DMS 273 (cell line): ENCODE measurements at regions not wholly inside any gene's neighbourhood (a gene's known extent, or its start where the extent isn't known, plus 50 kb on each side); places are given as distances from the start of the nearest gene placed in this dataset.

ENCODE experiments used
- DNase-seq: peaks from one replicate; lab custom pipeline; 2025; ENCODE audit not compliant: unreplicated experiment; lab: John Stamatoyannopoulos, UW

DNA sequence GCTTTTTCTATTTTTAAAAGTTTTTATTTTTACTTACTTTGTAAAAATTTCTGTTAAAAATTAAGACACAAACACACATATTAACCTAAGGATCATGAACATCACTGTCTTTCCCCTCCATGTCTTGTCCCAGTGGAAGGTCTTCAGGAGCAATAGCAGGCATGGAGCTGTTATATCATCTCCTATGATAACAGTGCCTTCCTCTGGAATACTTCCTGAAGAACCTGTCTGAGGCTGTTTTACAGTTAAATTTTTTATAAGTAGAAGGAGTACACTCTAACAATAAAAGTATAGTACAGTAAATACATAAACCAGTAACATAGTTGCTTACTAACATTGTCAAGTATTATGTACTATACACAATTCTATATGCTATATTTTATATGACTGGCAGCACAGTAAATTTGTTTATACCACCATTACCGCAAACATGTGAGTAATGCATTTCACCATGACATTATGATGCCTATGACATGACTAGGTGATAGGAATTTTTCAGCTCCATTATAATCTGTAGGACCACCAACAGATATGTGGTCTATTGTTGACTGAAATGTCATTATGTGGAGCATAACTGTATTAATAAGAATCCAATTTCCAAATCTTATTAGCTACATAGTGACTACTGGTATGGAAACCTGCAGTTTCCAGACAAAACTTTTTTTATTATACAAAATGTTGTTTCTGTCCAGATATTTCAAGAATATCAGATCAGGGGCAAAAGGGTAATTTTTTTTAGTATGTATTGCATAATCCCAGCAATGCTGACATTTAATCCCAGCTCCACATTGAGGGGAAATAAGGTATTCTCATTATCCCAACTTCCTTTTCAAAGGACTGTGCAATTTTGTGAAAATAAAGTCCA lies 337.2 kb upstream of the SLC39A10 start:
- DNase-seq, result no peak

DNA sequence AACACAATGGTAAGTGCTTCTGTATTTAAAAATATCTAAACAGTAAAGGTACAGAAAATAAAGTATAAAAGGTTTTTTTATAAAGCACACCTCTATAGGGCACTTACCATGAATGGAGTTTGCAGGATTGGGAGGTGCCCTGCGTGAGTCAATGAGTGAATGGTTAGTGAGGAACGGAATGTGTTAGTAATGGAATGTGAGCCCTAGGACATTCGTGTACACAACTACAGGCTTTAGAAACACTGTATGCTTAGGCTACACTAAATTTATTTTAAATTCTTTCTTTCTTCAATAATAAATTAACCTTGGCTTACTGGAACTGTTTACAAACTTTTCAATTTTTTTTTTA lies 337.9 kb upstream of the SLC39A10 start:
- DNase-seq, result no peak

DNA sequence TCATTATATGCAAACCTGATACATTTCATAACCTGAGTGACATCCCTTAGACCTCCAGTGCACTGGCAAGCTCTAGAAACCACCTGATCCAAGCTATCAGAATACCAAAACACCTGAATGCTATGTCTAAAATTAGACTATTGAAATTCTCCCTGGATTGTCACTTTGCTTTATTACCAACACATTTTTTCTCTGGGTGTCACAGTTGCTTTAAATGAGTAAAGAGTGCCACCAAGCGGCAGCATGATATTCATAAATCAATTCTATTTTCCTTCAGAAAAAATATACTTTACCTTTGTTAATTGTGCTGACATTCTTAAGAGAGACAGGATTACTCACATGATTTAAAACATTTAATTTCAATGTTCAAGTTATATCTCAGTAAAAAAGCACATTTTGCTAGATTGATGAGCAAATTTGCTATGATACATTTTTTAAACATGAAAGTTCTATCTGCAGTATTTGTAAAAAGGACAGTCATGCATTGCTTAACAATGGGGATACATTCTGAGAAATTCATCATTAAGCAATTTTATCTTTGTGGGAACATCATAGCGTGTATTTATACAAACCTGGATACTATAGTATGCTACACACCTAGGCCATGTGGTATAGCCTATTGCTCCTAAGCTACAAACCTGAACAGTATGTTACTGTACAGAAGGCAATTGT lies 338.4 kb upstream of the SLC39A10 start:
- DNase-seq, result peak; percentile 68

DNA sequence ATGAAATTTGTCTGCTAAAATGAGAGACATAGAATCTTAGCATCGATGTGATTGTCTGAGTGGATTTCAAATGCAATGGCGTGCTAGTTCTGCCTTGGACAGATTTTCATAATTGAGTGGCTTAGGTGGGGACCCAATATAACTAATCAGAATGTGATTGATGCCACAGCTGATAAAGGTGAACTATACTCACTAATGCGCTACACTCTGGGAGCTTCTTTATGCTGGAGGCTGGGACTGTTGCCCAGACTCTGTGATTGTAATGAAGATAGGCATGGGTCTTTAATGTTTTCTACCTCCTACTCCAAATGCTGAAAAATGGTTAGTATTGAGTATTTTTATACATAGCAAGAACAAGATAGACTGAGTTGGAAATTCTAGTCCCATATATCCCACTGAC lies 339.5 kb upstream of the SLC39A10 start:
- DNase-seq, result peak; percentile 11

DNA sequence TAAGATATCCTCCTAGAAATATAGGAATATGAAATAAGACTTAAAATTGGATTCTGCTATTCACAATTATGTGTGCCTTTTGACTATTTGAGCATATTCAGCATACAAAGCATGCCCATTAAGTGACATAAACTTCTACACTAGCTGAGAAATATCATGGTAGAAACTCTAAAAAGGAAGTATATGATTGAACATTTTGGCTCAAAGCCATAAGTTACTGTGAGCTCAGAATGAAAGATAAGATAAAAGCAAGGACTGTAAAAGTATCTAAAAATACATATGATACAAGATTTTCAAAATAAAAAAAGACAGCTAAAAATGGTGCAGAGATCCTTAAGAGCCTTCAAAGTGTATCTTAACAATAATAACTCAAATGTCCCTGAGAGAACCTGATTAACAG lies 340.5 kb upstream of the SLC39A10 start:
- DNase-seq, result no peak

DNA sequence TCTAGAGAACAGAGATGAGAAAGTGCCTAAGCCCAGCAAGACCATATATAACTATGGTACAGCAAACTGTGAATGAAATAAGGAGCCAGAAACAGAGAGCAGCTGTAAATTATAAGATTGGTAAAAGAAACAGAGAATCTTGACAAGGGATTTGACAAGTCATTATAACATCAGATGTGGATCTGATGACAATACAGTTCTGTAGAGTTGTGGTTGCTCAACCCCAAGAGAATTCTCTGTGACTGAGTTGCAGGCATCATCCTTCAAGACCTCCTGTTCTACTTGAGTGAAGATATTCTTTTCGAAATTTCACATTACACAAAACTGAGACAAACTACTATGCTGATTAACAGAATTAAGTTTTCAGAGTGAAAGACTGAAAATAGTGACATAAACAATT lies 343.1 kb upstream of the SLC39A10 start:
- no peak for DNase-seq

DNA sequence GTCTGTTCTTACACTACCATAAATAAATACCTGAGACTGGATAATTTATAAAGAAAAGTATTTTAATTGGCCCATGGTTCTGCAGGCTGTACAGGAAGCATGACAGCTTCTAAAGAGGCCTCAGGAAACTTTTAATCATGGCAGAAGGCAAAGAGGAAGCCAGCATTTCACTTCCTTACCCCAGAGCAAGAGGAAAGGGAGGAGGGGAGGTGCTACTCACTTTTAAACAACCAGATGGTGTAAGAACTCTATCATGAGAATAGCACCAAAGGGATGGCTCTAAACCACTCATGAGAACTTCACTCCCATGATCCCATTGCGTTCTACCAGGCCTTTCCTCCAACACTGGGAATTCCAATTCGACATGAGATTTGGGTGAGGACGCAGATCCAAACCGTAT lies 344.4 kb upstream of the SLC39A10 start:
- peak; percentile 13 for DNase-seq

DNA sequence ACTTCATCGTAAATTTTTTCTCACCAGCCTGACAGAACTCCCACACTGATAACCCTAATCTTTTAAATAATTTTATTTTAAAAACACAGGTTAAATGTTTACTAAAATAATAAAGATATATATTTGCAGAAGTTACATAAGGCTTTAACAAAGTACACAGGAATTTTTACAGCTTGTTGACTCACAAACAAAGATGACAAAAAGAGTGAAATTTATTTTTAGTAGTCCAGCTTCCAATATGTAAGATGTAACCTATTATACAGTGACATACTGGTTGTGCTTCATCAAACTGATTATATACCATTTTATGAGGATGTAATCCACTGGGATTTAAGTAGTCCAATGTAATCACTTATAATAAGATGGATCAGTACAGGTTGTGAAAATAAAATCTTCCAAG lies 348.9 kb upstream of the SLC39A10 start:
- no peak for DNase-seq

DNA sequence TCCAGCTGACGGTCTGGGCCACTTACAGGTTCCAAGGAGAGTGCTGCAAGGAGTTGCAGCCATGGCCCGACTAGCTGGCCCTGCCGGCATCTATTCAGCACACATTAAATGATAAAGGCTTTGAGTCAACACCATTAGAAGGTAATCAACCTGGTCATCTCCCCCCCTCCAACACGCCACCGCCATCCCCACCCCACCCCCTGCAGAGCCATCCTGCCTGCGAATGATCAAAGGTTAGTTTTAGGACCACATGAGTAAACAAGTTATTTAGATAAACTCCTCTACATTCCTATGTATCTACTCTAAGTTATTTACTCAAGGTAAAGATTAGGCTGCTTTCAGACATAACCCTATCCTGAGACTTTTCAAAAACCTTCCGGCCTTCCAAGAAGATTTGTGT lies 349.3 kb upstream of the SLC39A10 start:
- no peak for DNase-seq

DNA sequence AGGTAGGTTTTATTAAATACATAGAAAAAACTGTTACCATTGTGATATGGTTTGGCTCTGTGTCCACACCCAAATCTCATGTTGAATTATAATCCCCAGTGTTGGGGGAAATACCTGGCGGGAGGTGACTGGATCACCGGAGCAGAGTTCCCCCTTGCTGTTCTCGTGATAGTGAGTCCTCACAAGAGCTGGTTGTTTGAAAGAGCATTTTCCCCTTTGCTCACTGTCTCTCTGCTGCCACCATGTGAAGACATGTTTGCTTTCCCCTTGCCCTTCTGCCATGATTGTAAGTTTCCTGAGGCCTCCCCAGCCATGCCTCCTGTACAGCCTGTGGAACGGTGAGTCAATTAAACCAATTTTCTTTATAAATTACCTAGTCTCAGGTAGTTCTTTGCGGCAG lies 352.7 kb upstream of the SLC39A10 start:
- peak; percentile 45 for DNase-seq

DNA sequence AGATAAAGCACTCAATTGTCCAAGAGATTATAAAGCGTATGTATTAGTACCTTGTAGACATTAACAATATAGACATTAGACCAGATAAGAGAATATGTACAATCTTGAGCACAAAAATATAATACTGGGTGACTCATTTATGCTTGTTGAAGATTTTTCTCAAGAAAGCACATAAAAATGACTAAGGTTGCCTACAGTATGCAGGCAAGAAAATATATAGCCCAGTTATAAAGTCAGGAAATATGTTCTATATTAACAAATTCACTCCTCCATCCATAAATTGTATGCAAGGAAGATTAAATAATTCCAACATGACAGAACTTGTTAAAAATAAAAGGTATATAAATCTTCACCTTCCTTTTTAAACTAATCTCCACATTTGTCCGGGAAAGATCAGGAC lies 356.4 kb upstream of the SLC39A10 start:
- no peak for DNase-seq

DNA sequence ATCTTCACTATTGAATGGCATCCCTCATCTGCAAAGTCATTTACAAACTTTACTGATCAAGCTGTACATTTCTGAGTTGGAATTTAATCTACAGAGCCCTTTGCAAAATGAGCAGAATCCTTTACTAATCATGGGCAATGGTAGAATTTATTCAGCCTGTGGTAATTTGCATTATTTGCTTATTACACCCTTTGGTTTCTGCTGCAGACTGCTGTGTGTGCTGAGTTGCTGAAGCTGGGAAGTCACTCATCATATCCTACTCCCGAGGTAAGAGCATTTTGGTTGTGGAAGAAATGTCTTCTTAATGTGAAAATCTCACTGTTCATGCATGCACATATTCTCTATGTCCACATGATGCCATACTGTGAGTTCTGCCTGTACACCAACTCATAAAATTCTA lies 357.4 kb upstream of the SLC39A10 start:
- DNase-seq, result no peak

DNA sequence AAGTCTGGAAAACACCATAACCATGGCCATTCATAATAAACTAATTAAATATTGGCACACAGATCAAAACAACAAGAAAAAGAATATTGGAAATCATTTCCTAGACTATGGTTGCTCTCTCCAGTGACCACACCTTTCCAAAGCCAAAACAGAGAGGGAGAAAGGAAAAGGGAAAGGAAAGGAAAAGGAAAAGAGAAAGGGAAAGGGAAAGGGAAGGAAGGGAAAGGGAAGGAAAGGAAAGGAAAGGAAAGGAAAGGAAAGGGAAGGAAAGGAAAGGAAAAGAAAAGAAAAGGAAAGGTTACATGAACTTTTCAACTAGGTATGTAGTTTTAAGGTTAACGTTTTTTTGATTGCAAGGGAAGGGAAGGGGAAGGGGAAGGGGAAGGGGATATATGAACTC lies 360.5 kb upstream of the SLC39A10 start:
- DNase-seq, result no peak

DNA sequence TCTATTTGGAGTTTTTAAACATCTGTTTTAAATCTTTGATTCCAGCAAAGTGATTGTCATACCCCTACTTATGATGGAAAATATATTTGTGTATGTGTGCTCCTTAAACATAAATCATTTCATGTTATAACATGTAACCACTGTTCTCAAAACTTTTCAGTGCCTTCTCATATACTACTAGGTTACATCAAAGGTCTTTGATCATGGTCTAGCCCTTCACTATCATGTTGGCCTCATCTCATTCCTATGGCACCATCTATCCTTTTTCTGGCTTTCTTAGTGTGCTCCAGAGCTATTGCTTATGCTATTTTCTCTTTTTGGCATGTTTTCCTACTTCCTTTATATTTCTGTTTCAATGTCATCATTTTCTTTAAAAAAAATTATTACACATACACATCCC lies 367.9 kb upstream of the SLC39A10 start:
- DNase-seq, result no peak

DNA sequence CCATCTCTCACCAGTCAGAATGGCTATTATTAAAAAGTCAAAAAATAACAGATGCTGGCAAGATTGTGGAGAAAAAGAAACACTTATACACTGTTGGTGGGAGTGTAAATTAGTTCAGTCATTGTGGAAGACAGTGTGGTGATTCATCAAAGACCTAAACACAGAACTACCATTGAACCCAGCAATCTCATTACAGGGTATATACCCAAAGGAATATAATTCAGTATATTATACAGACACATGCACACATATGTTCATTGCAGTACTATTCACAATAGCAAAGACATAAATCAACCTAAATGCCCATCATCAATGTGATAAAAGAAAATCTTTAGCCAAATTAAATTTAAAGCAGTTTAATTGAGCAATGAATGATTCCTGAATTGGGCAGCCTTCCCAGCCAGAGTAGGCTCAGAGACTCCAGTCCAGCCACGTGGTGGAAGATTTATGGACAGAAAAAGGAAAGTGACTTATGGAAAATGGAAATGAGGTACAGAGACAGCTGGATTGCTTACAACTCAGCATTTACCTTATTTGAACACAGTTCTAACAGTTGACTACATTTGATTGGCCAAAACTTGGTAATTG lies 377.1 kb upstream of the SLC39A10 start:
- DNase-seq, result peak; percentile 44

DNA sequence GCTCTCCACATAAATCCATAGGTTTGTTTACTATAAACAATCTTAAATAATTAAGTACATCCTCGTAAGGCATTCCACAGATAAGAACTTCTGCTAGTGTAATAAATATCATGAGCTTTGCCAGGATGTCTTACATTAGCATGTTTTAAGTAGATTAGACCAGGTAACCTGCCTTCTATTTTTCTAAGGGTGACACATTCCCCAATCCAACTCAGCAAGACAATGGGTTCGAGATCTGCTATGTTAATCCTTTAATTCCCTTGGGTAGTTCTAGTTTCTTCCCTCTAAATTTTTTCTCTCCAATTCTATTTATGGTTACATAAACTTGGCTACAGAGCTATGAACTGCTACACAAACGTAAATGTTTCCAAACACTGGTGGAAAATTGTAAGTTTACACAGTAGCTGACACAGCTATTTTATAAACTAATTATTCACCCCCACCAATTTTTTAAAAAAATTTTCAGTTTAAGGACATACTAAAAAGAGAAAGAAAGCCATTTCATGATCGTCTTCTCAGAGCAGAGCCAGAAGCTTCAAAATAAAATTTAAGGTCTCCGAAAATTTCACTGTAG lies 386.5 kb upstream of the SLC39A10 start:
- no peak for DNase-seq

DNA sequence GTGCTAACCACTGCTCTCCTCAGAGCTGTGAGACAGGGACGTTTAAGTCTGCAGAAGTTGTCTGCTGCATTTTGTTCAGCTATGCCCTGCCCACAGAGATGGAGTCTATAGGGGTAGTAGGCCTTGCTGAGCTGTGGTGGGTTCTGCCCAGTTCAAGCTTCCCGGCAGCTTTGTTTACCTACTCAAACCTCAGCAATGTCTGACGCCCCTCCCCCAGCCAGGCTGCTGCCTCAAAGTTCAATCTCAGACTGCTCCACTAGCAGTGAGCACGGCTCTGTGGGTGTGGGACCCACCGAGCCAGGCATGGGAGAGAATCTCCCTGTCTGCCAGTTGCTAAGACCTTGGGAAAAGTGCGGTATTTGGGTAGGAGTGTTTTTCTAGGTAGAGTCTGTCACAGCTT lies 387.8 kb upstream of the SLC39A10 start:
- DNase-seq, result no peak

DNA sequence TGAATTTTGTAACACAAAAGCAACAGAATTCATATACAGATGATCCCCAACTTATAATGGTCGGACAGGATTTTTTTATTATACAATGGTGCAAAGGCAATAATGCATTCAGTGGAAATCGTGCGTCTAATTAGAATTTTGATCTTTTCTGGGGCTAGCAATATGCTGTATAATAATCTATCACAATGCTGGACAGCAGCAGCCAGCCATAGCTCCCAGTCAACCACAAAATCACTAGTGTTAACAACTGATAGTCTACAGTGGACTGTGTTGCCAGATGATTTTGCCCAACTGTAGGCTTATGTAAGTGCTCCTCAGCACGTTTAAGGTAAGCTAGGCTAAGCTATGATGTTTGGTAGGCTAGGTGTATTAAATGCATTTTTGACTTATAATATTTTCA lies 399.0 kb upstream of the SLC39A10 start:
- DNase-seq, result no peak

DNA sequence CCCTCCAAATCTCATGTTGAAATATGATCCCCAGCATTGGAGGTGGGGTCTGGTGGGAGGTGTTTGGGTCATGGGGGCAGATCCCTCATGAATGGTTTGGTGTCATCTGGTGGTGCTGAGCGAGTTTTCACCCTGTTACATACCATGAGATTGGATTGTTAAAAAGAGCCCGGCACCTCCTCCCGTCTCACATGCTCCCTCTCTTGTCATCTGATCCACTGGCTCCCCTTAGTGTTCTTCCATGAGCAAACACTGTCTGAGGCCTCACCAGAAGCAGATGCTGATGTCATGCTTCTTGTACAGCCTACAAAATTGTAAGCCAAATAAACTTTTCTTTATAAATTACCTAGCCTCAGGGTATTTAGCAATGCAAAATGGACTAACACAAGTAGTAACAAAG lies 405.0 kb upstream of the SLC39A10 start:
- DNase-seq, result peak; percentile 7

DNA sequence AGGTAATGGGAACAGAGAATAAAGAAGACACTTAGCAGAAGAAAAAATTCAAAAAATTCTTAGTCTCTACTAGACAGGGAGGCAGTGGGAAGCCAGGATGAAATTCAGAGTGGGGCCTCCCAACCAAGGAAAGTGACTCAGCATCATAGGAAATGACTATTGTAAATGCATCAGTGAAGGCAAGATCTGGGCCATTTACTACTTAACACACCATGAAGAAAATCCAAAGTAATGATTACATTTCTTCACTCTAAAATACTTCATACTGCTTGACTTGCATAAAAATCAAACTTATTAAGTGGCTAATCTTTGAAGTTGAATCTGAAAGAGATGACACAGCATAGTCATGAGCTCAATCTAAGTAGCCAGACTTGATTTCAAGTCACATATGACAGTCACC lies 405.8 kb upstream of the SLC39A10 start:
- DNase-seq, result no peak

DNA sequence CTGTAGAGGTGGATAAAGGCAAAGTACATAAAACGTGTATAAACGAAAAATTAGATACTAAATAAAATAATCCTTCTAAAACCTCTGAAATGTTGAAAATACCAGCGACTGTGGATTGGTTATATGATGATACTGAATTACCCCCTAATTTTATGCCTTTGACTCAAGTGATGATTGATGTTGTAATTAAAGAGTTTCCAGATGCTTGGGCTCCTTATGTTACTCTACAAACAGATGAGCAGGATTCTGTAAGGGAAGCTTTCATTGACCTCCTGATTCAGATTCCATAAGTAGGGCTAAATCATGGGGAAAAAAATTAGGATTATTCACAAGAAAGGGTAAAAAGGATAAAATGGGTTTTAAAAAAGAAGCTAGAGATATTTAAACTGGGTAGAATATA lies 418.2 kb upstream of the SLC39A10 start:
- peak; percentile 59 for DNase-seq

DNA sequence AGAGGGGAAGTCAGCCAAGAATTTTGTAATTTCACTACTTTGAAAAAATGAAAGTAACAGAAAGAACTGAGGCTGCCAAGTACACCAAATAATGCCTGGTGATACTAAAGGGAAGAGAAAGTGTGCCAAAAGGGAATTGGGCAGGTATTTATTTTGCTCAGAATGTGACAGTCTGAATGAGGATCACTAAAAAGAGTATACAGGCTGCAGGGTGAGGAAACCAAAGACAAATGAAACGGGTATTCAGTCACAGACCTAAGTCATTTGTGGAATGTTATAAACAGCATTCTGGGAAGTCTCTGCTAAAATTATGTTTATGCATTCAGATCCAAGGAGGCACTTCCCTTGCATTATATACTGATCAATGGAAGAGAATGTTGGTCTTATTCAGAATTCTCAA lies 418.6 kb upstream of the SLC39A10 start:
- DNase-seq, result no peak
